Neuronal stem cell (in vitro differentiated cells): ENCODE measurements at regions not wholly inside any gene's neighbourhood (a gene's known extent, or its start where the extent isn't known, plus 50 kb on each side); places are given as distances from the start of the nearest gene placed in this dataset.

Experiments
- DNase-seq: peaks from one replicate; pipeline ENCODE4 v3.0.0-alpha.2; 2013; ENCODE audit warnings: low spot score
- H2AFZ ChIP-seq: one replicate; pipeline ENCODE4 v1.6.1; 2013; ENCODE audit warnings: mild to moderate bottlenecking, low read length, inconsistent platforms
- H2AK5ac ChIP-seq: 2 replicates; pipeline ENCODE4 v1.6.1; 2013; ENCODE audit warnings: low read depth, mild to moderate bottlenecking, inconsistent platforms, low read length, moderate library complexity, mixed read lengths
- H2BK120ac ChIP-seq: 2 replicates; pipeline ENCODE4 v1.6.1; 2013; ENCODE audit warnings: low read depth, mild to moderate bottlenecking, inconsistent platforms, low read length, moderate library complexity, mixed read lengths
- H2BK12ac ChIP-seq: one replicate; pipeline ENCODE4 v1.6.1; 2013; ENCODE audit warnings: low read length, inconsistent platforms
- H2BK15ac ChIP-seq: 2 replicates; pipeline ENCODE4 v1.6.1; 2013; ENCODE audit warnings: mild to moderate bottlenecking, low read length, inconsistent platforms, mixed read lengths
- H2BK5ac ChIP-seq: one replicate; pipeline ENCODE4 v1.6.1; 2013; ENCODE audit warnings: inconsistent platforms, mild to moderate bottlenecking, low read length, moderate library complexity
- H3K14ac ChIP-seq: one replicate; pipeline ENCODE4 v1.6.1; 2013; ENCODE audit warnings: low read length, inconsistent platforms
- H3K18ac ChIP-seq: 2 replicates; pipeline ENCODE4 v1.6.1; 2013; ENCODE audit warnings: low read length, inconsistent platforms
- H3K23ac ChIP-seq: 2 replicates; pipeline ENCODE4 v1.6.1; 2013; ENCODE audit warnings: low read depth, mild to moderate bottlenecking, mixed read lengths, low read length, inconsistent platforms; ENCODE audit not compliant: poor library complexity
- H3K27ac ChIP-seq: replicated peaks from 3 replicates; pipeline ENCODE4 v1.5.1; 2013; ENCODE audit warnings: low read length, inconsistent platforms
- H3K27me3 ChIP-seq, 3 experiments: 2 replicates each; pipeline ENCODE4 v1.6.1; 2013; ENCODE audit warnings: low read length in 3 of 3, mild to moderate bottlenecking in 2 of 3, inconsistent platforms in 1 of 3, low read depth in 1 of 3, mixed read lengths in 1 of 3, moderate library complexity in 1 of 3; ENCODE audit not compliant: control insufficient read depth in 3 of 3, insufficient read depth in 3 of 3
- H3K36me3 ChIP-seq, 2 donors: replicated peaks in 1 of 2; 2 replicates each; pipeline ENCODE4 v1.6.1; 2013; ENCODE audit warnings: low read length in 2 of 2; ENCODE audit not compliant: control insufficient read depth in 2 of 2, insufficient read depth in 2 of 2
- H3K4ac ChIP-seq: 2 replicates; pipeline ENCODE4 v1.6.1; 2013; ENCODE audit warnings: inconsistent platforms, mild to moderate bottlenecking, low read length, moderate library complexity
- H3K4me1 ChIP-seq, 2 donors: 1 replicate in 1 of 2; 2 replicates in 1 of 2; pipeline ENCODE4 v1.6.1; 2013; ENCODE audit warnings: low read length in 2 of 2, low read depth in 1 of 2; ENCODE audit not compliant: control insufficient read depth in 2 of 2, insufficient read depth in 1 of 2
- H3K4me2 ChIP-seq: one replicate; pipeline ENCODE4 v1.6.1; 2013; ENCODE audit warnings: mild to moderate bottlenecking, low read length, inconsistent platforms; ENCODE audit not compliant: insufficient read depth, poor library complexity, severe bottlenecking
- H3K4me3 ChIP-seq, 2 donors: 2 replicates each; pipeline ENCODE4 v1.5.1; 2013; ENCODE audit warnings: low read length in 2 of 2, mild to moderate bottlenecking in 2 of 2, inconsistent platforms in 1 of 2, moderate library complexity in 1 of 2
- H3K79me1 ChIP-seq: one replicate; pipeline ENCODE4 v1.6.1; 2013; ENCODE audit warnings: low read depth, mild to moderate bottlenecking, inconsistent platforms, low read length, moderate library complexity
- H3K9ac ChIP-seq: one replicate; pipeline ENCODE4 v1.6.1; 2013; ENCODE audit warnings: mild to moderate bottlenecking, low read depth, low read length, inconsistent platforms; ENCODE audit not compliant: poor library complexity
- H3K9me3 ChIP-seq, 2 donors: replicated peaks in 1 of 2; 2 replicates each; pipeline versions ENCODE3 to v1.6.1; 2013; ENCODE audit warnings: low read length in 2 of 2, mild to moderate bottlenecking in 2 of 2, inconsistent platforms in 1 of 2, low read depth in 1 of 2, mixed read lengths in 1 of 2, moderate library complexity in 1 of 2; ENCODE audit not compliant: control insufficient read depth in 2 of 2, insufficient read depth in 1 of 2
- H4K8ac ChIP-seq: one replicate; pipeline ENCODE4 v1.6.1; 2013; ENCODE audit warnings: low read depth, mild to moderate bottlenecking, inconsistent platforms, low read length, moderate library complexity
- H4K91ac ChIP-seq: one replicate; pipeline ENCODE4 v1.6.1; 2013; ENCODE audit warnings: low read length, low read depth, mild to moderate bottlenecking, inconsistent platforms; ENCODE audit not compliant: poor library complexity
- WGBS, 2 donors: extraction: QIAGEN DNeasy Blood & Tissue Kit; methylation state at CpG; one replicate each; pipeline ENCODE4 v1.1.7; 2013; ENCODE audit warnings: missing lambda C conversion rate in 2 of 2, mixed read lengths in 1 of 2; ENCODE audit not compliant: insufficient read length in 2 of 2, insufficient replicate concordance in 1 of 2; ENCODE audit errors: extremely low coverage in 2 of 2; 5-methylcytosine and 5-hydroxymethylcytosine counted together

GRCh38 chr16:82361885-82362284, 191.9 kb upstream of the MPHOSPH6 start:
- Histone ChIP-seq H2BK12ac (no peak overlapping the region), H2BK5ac (no peak overlapping the region), H3K9ac (no peak overlapping the region), H4K8ac (no peak overlapping the region), H3K4ac (no peak overlapping the region), H3K18ac (no peak overlapping the region), H3K4me3 (no peak overlapping the region), H2BK15ac (no peak overlapping the region), H3K9me3 (no peaks in the 10 kb centered on the region), H3K27ac (no peak overlapping the region), H3K36me3 (no peaks in the 10 kb centered on the region), H3K14ac (no peak overlapping the region), H3K27me3 (no peaks in the 10 kb centered on the region), H3K79me1 (no peaks in the 10 kb centered on the region), H2BK120ac (no peak overlapping the region), H3K4me2 (no peak overlapping the region), H2AK5ac (no peak overlapping the region), H3K4me1 (no peaks in the 10 kb centered on the region), H3K23ac (no peak overlapping the region), H4K91ac (no peak overlapping the region), H2AFZ (no peak overlapping the region)
- no CpG with 5 or more reads among the region's 4 CpGs for WGBS, 2 donors
- no peak for DNase-seq

GRCh38 chr16:82360024-82360783, 190.2 kb upstream of the MPHOSPH6 start:
- Histone ChIP-seq H2AK5ac (no peak overlapping the region), H2BK5ac (no peak overlapping the region), H3K23ac (no peak overlapping the region), H4K8ac (no peak overlapping the region), H2BK120ac (no peak overlapping the region), H3K27ac (no peak overlapping the region), H2AFZ (no peak overlapping the region), H3K9me3 (no peaks in the 10 kb centered on the region), H3K4me1 (no peaks in the 10 kb centered on the region), H2BK15ac (no peak overlapping the region), H3K27me3 (no peaks in the 10 kb centered on the region), H3K9ac (no peak overlapping the region), H3K4me2 (no peak overlapping the region), H2BK12ac (no peak overlapping the region), H3K36me3 (no peaks in the 10 kb centered on the region), H3K14ac (no peak overlapping the region), H3K4me3 (no peak overlapping the region), H3K4ac (no peak overlapping the region), H3K18ac (no peak overlapping the region), H4K91ac (no peak overlapping the region), H3K79me1 (no peaks in the 10 kb centered on the region)
- WGBS, 2 donors: no CpG with 5 or more reads among the region's 2 CpGs
- DNase-seq: no peak

GRCh38 chr16:82358606-82359221, 188.7 kb upstream of the MPHOSPH6 start:
- Histone ChIP-seq H3K14ac (no peak overlapping the region), H3K4me3 (no peak overlapping the region), H3K18ac (no peak overlapping the region), H2AFZ (no peak overlapping the region), H2BK15ac (no peak overlapping the region), H3K23ac (no peak overlapping the region), H3K79me1 (no peaks in the 10 kb centered on the region), H3K4me1 (no peaks in the 10 kb centered on the region), H3K9ac (no peak overlapping the region), H3K36me3 (no peaks in the 10 kb centered on the region), H3K4me2 (no peak overlapping the region), H4K91ac (no peak overlapping the region), H2BK5ac (no peak overlapping the region), H4K8ac (no peak overlapping the region), H2BK12ac (no peak overlapping the region), H2BK120ac (no peak overlapping the region), H3K27me3 (no peaks in the 10 kb centered on the region), H3K27ac (no peak overlapping the region), H2AK5ac (no peak overlapping the region), H3K9me3 (no peaks in the 10 kb centered on the region), H3K4ac (no peak overlapping the region)
- DNase-seq: no peak
- WGBS, 2 donors: no CpG with 5 or more reads among the region's 7 CpGs

GRCh38 chr16:82358161-82358560, 188.1 kb upstream of the MPHOSPH6 start:
- WGBS, 2 donors: no CpG with 5 or more reads among the region's 3 CpGs
- H3K79me1 ChIP-seq: no peaks in the 10 kb centered on the region
- H3K4me3 ChIP-seq: no peak overlapping the region
- H3K23ac ChIP-seq: no peak overlapping the region
- H3K18ac ChIP-seq: no peak overlapping the region
- no peaks in the 10 kb centered on the region for H3K9me3 ChIP-seq
- H3K27ac ChIP-seq: no peak overlapping the region
- no peak overlapping the region for H2AFZ ChIP-seq
- H3K14ac ChIP-seq: no peak overlapping the region
- H2BK5ac ChIP-seq: no peak overlapping the region
- H3K36me3 ChIP-seq: no peaks in the 10 kb centered on the region
- H3K4me1 ChIP-seq: no peaks in the 10 kb centered on the region
- H4K91ac ChIP-seq: no peak overlapping the region
- no peak overlapping the region for H3K9ac ChIP-seq
- H3K4me2 ChIP-seq: no peak overlapping the region
- no peak overlapping the region for H2AK5ac ChIP-seq
- no peak for DNase-seq
- no peak overlapping the region for H2BK120ac ChIP-seq
- H3K4ac ChIP-seq: no peak overlapping the region
- no peak overlapping the region for H2BK15ac ChIP-seq
- no peak overlapping the region for H4K8ac ChIP-seq
- H2BK12ac ChIP-seq: no peak overlapping the region
- H3K27me3 ChIP-seq: no peaks in the 10 kb centered on the region
